HG02943 (cell line): ENCODE measurements at regions not wholly inside any gene's neighbourhood (a gene's known extent, or its start where the extent isn't known, plus 50 kb on each side); places are given as distances from the start of the nearest gene placed in this dataset.
"Not testable (repeated sequence)": the region's sequence is repeated elsewhere in the genome, so short reads cannot be mapped to it uniquely, and the experiment has no call there.

Experiments used
- ATAC-seq: cut with Tn5 transposase; IDR thresholded peaks from one replicate; pipeline ENCODE4 v1.9.1; 2021; ENCODE audit warnings: mild to moderate bottlenecking, low read depth, moderate library complexity; ENCODE audit not compliant: unreplicated experiment

DNA sequence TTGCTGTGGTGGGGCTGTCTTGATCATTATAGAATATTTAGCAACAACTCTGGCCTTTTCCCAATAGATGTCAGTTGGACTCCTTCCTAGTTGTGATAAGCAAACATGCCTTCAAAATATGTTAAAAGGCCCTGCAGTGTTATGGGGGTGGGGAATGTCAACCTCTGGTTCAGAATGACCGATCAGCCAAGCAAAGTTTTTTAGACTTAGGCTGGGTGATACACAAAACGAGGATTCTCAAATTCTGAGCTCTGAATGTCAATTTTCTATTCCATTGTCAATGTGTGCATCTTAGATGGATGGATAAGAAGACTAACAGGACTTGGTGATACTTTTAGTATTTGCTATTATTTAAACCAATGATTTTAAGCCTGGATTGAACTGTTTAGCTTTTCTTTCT lies 940.0 kb upstream of the GRIA3 start:
- no peak for ATAC-seq

DNA sequence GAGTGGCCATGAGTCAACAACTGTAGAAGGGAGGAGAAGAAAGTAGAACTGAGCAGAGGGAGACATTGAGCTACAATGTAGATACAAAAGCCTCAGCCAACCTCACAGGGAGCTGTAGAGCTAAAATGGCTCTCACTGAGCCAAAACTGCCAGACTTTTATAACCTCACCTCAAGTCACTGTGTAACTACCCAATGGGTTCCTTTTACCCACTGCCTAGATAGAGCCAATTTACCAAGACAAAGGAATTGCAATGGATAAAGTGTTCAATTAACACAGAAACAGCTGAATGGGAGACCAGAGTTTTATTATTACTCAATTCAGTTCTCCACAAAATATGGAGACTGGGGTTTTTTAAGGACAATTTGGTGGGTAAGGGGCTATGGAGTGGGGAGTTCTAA lies 938.9 kb upstream of the GRIA3 start:
- ATAC-seq: no peak

DNA sequence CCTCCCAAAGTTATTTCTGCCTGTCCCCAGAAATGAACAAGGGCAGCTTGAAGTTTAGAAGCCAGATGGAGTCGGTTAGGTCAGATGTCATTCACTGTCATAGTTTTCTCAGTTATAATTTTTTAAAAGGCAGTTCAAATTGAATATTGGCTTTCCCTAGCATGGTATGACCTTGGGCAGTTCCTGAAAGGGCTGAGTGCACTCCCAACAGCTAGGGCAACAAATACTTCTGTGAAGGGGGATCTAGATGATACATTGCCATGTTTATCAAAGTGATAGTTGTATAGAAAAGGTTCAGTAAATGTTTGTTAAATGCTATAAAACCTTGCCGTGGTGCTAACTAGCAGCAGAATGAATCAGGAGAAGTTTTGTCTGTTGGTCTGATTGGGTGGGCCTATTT lies 938.1 kb upstream of the GRIA3 start:
- ATAC-seq: no peak

DNA sequence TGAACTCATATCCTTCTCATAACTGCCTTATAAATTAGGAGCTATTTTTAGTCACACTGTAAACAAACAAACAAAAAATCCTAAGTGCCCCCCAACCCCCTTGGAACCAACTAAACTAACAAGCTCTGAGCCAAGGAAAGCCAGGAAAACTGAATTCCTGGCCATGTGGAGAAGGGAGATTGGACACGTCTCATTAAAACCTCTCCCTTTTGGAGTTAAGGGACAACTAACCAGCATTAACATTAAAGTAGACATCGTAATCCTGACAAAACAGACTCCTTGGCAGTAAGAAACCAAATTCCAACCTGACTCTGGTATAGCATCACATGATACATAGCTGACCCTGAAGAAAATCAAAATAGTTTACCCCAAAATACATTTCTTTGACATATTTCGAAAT lies 937.1 kb upstream of the GRIA3 start:
- ATAC-seq: no peak

DNA sequence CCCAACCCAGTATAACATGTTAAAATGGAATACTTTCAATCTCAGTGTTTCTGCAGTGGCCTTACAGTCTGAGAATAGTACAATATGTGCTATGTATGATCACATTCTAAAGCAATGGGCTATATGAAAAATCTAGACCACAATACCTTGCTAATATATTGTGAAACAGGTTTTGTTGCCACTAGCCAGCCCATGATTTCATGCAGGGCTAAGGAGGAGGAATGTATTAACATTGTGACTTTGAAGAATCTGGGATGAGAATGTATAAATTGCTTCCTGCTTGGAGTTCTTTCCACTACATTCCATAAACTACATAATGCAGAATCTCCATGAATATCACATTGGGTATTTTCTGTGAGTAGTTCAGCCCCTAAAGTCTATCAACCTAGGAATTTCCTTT lies 935.4 kb upstream of the GRIA3 start:
- ATAC-seq: no peak

DNA sequence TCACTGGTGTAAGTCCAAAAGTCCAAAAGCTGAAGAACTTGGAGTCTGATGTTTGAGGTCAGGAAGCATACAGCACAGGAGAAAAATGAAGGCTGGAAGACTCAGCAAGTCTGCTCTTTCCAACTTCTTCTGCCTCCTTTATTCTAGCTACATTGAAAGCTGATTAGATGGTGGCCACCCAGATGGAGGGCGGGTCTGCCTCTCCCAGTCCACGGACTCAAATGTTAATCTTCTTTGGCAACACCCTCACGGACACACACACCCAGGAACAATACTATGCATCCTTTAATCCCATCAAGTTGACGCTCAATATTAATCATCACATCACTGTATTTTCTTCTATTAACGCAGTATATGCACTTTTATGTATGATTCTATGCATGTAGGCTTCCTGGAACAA lies 931.6 kb upstream of the GRIA3 start:
- ATAC-seq: no peak

DNA sequence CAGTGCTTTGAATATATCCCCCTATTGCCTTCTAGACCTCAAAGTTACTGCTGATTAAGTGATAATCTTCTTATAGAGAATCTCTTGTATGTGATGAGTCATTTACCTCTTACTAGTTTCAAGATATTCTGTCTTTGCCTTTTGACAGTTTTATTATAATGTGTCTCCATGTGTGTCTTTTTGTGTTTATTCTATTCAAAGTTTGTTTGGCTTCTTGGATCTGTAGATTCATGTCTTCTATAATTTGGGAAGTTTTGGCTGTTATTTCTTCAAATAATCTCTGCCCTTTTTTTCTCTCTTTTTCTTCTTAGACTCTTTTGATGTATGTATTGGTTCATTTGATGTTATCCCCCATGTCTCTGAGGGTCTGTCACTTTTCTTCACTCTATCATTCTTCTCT lies 915.7 kb upstream of the GRIA3 start:
- no peak for ATAC-seq

DNA sequence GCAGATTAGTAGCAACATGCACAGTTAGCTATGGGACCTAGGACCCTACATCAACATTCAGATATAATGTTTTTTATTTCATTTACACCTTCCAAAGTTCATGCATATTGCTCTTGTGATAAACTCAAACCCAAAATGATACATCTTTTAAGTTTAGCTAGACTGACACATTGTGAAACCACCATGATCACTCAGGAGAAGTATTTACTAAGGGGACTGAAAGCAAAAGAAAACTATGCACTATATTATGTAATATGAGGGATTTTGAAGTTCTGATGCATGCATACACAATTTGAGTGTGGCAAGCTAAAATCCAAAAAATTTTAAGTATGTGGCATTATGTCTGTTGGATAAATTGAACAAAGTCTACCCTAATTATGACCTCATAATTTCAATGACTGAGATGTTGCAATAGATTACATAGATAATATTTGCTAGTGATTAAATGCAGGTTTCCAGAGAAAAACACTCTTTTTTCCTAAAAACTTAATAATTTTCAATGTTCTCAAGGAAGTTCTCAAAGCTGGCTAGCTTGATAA lies 914.8 kb upstream of the GRIA3 start:
- no peak for ATAC-seq

DNA sequence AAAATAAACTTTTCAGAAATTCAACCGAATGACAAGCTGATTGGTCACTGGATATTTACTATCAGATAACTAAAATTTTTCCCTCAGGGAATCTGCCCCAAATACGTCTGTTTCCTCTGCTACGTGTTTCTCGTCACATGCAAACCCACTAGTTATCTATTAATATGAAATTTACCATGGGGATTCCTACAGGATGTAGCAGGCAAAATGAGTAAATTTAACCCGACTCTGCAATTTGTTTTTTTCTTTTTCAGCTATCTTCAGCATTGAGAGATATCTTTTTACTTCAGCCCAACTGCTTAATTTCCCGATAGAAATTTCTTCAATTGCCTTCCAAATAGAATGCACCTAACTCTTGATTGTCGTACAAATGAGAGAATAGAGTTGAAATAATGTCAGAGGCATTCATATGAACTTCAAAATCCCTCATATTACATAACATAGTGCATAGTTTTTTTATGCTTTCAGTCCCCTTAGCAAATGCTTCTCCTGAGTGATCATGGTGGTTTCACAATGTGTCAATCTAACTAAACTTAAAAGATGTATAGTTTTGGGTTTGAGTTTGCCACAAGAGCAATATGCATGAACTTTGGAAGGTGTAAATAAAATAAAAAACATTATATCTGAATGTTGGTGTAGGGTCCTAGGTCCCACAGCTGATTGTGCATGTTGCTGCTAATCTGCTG lies 913.1 kb upstream of the GRIA3 start:
- ATAC-seq: no peak

DNA sequence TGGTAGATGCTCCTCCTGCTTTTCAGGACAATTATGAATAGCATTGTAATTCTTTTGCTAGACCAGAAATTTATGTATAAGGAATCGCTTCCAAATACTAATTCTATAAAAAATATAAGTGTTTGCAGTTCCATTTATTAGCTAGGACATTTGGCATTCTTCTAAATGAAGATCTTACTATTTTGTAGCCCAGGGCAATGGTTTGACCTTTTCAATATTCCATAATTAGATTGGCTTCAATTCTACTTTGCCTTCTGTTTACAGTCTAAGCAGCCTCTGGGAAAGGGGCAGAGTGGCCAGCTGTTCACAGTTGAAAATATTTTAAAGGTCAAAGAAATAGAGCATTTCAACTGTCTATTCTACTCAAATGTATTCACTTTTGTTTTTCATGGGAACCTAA lies 912.1 kb upstream of the GRIA3 start:
- no peak for ATAC-seq

DNA sequence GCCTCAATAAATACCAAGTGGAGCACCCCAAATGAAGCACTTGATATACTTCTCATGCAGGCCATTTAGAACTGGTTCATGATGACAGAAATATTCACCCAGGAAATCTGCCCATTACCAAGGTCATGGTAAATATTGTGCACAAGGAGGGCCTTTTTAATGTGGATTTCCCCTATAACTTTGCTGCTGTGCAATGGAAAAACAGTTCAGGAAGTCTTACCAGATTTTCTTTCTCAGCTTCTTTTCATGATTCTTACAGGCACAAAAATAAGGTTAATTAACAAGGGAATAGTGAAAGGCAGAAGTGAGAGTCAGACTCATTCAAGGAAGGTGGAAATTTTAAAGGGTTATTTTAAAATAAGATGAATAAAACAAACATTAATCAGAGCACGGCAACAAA lies 904.3 kb upstream of the GRIA3 start:
- ATAC-seq: no peak

DNA sequence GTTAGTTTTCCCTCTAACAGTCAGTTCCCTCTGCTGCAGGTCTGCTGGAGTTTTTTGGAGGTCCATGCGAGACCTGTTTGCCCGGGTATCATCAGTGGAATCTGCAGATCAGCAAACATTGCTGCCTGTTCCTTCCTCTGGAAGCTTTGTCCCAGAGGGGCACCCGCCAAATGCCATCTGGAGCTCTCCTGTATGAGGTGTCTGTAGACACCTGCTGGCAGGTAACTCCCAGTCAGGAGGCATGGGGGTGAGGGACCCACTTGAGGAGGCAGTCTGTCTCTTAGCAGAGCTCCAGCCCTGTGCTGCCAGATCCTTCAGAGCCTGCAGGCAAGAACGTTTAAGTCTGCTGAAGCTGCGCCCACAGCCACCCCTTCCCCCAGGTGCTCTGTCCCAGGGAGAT lies 884.3 kb upstream of the GRIA3 start:
- not testable (repeated sequence) for ATAC-seq

DNA sequence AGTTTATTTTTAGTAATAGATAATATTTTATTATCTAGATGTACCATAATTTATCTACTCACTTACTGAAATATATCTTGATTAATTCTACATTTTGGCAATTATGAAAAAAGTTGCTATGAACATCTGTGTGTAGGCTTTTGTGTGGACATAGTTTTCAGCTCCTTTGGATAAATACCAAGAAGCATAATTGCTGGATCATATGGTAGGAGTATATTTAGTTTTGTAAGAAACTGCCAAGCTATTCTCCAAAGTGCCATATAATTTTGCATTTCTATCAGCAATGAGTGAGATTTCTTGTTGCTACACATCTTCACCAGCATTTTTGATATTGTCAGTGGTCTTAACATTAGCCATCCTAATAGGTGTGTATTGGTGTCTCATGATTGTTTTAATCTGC lies 882.6 kb upstream of the GRIA3 start:
- no peak for ATAC-seq

DNA sequence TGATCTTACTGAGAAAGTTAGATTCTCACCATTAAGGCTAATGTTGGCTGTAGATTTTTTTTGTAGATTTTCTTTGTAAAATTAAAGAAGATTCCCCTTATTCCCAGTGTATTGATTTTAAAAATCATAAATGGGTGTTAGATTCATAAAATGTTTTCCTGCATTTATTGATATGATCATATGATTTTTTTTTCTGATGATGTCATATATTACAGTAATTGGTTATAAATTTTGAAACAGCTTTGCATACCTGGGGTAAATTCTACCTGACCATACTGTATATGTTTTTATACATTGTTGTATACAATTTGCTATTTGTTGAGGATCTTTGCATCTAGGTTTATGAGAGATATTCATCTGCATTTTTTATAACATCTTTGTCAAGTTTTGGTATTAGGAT lies 880.3 kb upstream of the GRIA3 start:
- ATAC-seq: no peak

DNA sequence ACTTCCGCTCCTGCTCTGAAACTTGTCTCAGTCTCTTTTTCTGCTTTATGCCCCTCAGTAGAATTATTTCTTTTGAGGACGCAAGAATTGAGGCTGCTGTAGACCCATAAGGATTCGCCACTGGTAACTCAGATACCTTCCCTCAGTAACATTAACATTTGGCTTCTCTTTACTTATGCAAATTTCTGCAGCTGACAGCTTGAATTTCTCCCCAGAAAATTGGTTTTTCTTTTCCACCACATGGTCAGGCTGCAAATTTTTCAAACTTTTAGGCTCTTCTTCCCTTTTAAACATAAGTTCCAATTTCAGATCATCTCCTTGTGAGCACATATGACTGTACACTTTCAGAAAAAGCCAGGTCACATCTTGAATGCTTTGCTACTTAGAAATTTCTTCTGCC lies 839.3 kb upstream of the GRIA3 start:
- ATAC-seq: no peak

DNA sequence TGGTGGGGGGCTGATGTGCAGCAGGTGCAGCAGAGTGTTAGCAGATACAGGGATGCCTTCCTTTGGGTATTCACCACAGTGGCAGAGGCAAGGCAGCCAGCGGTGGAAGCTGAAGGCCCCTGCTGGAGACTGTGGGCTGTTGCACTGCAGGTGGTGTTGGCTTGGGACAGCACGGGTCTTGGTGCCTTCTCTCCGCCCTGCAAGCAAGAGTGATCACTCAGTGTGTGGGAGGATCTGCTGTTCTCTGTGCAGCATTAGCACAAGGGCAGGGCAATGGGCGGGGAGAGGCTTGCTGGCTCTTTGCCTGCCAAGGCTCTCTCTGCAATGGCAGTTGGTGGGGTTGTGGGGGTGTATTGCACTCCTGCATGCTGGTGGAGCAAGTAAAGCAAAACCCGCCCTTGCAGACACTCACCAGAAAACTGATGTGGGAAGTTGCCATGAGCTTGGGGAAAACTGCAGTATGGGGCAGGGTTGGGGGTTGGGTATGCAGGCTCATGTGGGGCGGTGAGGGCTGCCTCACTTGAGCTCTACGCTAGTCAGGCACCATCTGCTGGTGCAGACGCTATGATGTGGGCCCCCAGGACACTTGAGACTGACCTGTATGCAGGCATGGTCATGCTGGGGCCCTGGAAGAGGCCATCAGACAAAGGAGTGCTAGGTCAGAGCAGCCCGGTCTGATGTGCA lies 820.8 kb upstream of the GRIA3 start:
- no peak for ATAC-seq

DNA sequence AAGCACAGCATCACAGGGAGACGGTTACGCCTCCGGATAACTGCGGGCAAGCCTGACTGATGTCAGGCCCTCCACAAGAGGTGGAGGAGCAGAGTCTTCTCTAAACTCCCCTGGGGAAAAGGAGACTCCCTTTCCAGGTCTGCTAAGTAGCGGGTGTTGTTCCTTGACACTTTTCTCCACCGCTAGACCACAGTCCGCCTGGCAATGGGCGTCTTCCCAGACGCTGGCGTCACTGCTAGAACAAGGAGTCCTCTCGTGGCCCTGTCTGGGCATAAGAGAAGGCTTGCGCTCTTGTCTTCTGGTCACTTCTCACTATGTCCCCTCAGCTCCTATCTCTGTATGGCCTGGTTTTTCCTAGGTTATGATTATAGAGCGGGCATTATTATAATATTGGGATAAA lies 808.5 kb upstream of the GRIA3 start:
- ATAC-seq: not testable (repeated sequence)

DNA sequence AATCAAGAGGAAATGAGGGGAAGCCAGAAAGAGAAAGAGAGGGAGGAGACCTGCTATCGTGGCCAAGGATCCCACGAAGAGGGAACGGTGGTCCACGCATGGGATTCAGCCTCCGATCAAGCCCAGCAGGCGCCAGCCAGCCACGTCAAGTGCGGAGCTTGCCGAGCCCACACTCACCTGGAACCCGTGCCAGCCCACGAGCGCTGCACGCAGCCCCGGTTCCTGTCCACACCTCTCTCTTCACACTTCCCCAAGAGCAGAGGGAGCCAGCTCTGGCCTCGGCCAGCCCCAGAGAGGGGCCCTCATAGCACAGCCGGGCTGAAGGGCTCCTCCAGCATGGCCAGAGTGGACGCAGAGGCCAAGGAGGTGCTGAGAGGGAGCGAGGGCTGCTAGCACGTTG lies 795.1 kb upstream of the GRIA3 start:
- no peak for ATAC-seq

DNA sequence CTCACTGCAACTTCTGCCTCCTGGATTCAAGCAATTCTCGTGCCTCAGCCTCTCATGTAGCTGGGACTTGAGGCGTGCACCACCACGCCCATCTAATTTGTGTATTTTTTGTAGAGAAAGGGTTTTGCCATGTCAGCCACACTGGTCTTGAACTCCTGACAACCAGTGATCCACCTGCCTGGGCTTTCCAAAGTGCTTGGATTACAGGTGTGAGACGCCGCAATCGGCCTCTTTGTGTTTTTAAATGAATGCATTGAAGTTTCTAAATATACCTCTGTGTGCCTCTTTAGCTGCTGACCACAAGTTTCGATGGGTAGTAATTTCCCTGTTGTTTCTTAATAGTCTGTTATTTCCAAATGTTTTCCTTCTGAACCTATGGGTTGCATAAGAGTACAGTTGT lies 765.3 kb upstream of the GRIA3 start:
- ATAC-seq: no peak

DNA sequence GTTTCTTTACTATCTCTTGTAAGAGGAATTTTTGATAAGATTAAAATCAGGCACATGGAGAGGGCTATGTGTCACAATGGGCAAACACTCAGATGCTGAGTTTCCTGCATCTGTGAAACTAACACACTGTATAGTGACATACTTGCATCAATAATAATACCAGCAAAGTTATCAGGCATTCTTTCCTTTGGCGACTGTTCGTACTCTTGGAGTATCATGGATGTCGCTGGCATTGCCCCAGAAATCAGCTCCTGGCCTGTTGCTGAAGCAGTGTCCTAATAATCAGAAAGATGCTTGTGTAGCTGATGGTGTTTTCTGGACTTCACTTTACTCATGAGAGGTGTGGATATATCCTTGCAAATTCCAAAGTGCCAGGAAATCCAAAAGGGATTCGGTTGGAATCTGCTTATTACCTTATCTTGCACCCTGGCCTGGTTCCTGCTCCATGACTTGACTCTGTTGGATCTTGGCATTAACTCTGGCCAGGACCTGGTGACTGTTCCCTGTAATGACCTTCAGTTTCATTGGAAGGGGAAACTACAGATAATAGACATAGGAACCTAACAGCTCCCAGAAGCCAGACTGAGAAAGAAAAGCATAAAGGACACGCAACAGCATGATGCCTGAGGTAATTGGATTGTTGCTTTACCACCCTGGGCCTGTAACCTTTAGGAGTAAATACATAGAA lies 762.5 kb upstream of the GRIA3 start:
- no peak for ATAC-seq

DNA sequence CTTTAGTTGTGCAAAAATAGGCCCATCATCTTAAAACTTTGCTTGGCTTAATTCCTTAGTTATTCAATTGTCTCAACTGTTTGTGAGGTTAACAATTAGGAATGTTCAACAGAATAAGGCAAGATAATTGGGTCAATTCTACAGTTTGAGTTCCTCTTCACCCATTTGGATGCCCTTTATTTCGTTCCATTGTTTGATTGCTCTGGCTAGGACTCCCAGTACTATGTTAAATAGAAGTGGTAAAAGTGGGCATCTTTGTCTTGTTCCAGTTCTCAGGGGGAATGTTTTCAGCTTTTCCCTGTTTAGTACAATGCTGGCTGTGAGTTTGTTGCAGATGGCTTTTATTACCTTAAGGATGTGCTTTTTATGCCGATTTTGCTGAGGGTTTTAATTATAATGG lies 761.5 kb upstream of the GRIA3 start:
- no peak for ATAC-seq

DNA sequence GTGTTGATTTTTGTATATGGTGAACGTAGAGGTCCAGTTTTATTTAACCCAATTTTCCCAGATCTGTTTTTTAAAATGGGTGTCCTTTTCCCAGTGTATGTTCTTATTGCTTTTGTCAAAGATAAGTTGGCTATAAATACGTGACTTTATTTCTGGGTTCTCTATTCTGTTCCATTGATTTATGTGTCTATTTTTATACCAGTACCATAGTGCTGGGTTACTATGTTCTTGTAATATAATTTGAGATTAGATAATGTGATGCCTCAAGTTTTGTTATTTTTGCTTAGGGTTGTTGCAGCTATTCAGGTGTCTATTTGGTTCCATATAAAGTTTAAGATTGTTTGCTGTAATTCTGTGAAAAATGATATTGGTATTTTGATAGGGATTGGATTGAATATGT lies 749.1 kb upstream of the GRIA3 start:
- no peak for ATAC-seq
